ENCODE measurements at regions not wholly inside any gene's neighbourhood (a gene's known extent, or its start where the extent isn't known, plus 50 kb on each side); places are given as distances from the start of the nearest gene placed in this dataset.
"Not testable (repeated sequence)": the region's sequence is repeated elsewhere in the genome, so short reads cannot be mapped to it uniquely, and the experiment has no call there.

GRCh38 chr17:68107373-68107772 lies 71.8 kb downstream of the KPNA2 start:
- intact Hi-C loops (cut with DNase I; ENCODE audit: low total_unique reads), result no loop called here
- in situ Hi-C loops (cut with MboI; ENCODE audit: low pct_ligation_motif_present in 1 of 4, low pct_unique_long_range_greater_than_20kb in 1 of 4, low sequenced_read_pairs in 3 of 4), result no loop called here
- TF ChIP-seq POLR2AphosphoS5 (IDR thresholded peaks at IDR 0.05), result no peak
- no peak for TF ChIP-seq EP300 (IDR thresholded peaks at IDR 0.05; ENCODE audit: low read depth)
- no peak for TF ChIP-seq POLR2A (IDR thresholded peaks at IDR 0.05)
- TF ChIP-seq CTCF (IDR thresholded peaks at IDR 0.05), result no peak
- peaks cover 0 to 29% (median 10%) of the 10 kb centered on the region in 4 donors for H3K4me1 ChIP-seq
- H3K9me3 ChIP-seq, result peaks cover 3% of the 10 kb centered on the region in 2 donors
- no peak overlapping the region for H3K4me3 ChIP-seq
- no peaks in the 10 kb centered on the region for H3K36me3 ChIP-seq
- no peaks in the 10 kb centered on the region for H3K27me3 ChIP-seq
- 54 to 86% methylated on average over 4 of the region's 4 CpGs for WGBS, 2 donors (ENCODE audit: low coverage in 1 of 2)
- DNase-seq, result no peak
- no peak overlapping the region for H3K27ac ChIP-seq

- H3K36me3 ChIP-seq, result no peaks in the 10 kb centered on the region
- 77 to 96% methylated on average over 2 to 9 of the region's 9 CpGs for WGBS, 2 donors (ENCODE audit: low coverage in 1 of 2)
- DNase-seq, result no peak
- in situ Hi-C loops (cut with MboI; ENCODE audit: low pct_ligation_motif_present in 1 of 4, low pct_unique_long_range_greater_than_20kb in 1 of 4, low sequenced_read_pairs in 3 of 4) (no loop called here), intact Hi-C loops (cut with DNase I; ENCODE audit: low total_unique reads) (no loop called here)
- peaks cover 0 to 19% (median 1%) of the 10 kb centered on the region in 4 donors for H3K4me1 ChIP-seq
- no peak for TF ChIP-seq EP300 (IDR thresholded peaks at IDR 0.05; ENCODE audit: low read depth)
- TF ChIP-seq CTCF (IDR thresholded peaks at IDR 0.05), result no peak
- TF ChIP-seq POLR2A (IDR thresholded peaks at IDR 0.05), result no peak
- no peak for TF ChIP-seq POLR2AphosphoS5 (IDR thresholded peaks at IDR 0.05)
- peaks cover 3% of the 10 kb centered on the region in 2 donors for H3K9me3 ChIP-seq
- H3K27ac ChIP-seq, result no peak overlapping the region
- H3K27me3 ChIP-seq, result no peaks in the 10 kb centered on the region
- no peak overlapping the region for H3K4me3 ChIP-seq
Measured at GRCh38 chr17:68108313-68109000, 72.9 kb downstream of the KPNA2 start.

- in situ Hi-C loops (cut with MboI; ENCODE audit: low pct_ligation_motif_present in 1 of 4, low pct_unique_long_range_greater_than_20kb in 1 of 4, low sequenced_read_pairs in 3 of 4); H3K27ac ChIP-seq; DNase-seq; H3K36me3 ChIP-seq; H3K9me3 ChIP-seq; intact Hi-C loops (cut with DNase I; ENCODE audit: low total_unique reads); H3K27me3 ChIP-seq; H3K4me3 ChIP-seq: not testable (repeated sequence)
- WGBS, 2 donors (ENCODE audit: low coverage in 1 of 2), result 96 to 100% methylated on average over 1 to 4 of the region's 4 CpGs
- peaks cover 0 to 15% (median 0%) of the 10 kb centered on the region in 4 donors for H3K4me1 ChIP-seq
Measured at GRCh38 chr17:68109404-68109803, 73.9 kb downstream of the KPNA2 start.

DNA sequence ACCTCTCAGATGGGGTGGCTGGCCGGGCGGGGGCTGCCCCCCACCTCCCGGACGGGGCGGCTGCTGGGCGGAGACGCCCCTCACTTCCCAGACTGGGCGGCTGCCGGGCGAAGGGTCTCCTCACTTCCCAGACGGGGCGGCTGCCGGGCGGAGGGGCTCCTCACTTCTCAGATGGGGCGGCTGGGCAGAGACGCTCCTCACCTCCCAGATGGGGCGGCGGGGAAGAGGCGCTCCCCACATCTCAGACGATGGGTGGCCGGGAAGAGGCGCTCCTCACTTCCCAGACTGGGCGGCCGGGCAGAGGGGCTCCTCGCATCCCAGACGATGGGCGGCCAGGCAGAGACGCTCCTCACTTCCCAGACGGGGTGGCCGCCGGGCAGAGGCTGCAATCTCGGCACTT lies 80.7 kb downstream of the KPNA2 start:
- H3K27ac ChIP-seq; H3K9me3 ChIP-seq; H3K4me3 ChIP-seq; H3K27me3 ChIP-seq; DNase-seq; H3K4me1 ChIP-seq; in situ Hi-C loops (cut with MboI; ENCODE audit: low pct_ligation_motif_present in 1 of 4, low pct_unique_long_range_greater_than_20kb in 1 of 4, low sequenced_read_pairs in 3 of 4); intact Hi-C loops (cut with DNase I; ENCODE audit: low total_unique reads): not testable (repeated sequence)
- H3K36me3 ChIP-seq, result peaks cover 0 to 39% (median 7%) of the 10 kb centered on the region in 4 donors
- WGBS, 2 donors (ENCODE audit: low coverage in 1 of 2), result 97% methylated on average over 31 of the region's 32 CpGs; no CpG with 5 or more reads in 1 of the 2 donors

DNA sequence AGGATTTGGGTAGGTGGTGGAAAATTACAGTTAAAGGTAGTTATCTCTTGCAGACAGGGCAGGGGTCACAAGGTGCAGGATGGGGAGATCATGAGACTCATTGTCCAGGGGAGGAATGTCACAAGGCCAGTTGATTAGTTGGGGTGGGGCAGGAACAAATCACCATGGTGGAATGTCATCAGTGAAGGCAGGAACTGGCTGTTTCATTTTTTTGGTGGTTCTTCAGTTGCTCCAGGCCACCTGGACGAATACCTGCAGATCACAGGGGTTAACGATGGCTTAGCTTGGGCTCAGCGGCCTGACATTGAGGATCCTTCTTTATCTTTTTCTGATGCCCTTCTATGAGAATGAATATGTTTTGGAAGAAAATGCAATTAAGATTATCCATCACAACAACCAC lies 87.1 kb downstream of the KPNA2 start:
- intact Hi-C loops (cut with DNase I; ENCODE audit: low total_unique reads), result no loop called here

More for the DNA sequence above, 87.1 kb downstream of the KPNA2 start:
- Histone ChIP-seq H3K36me3 (peaks cover 0 to 25% (median 2%) of the 10 kb centered on the region in 4 donors), H3K27me3 (no peaks in the 10 kb centered on the region), H3K9me3 (no peaks in the 10 kb centered on the region), H3K4me3 (no peak overlapping the region), H3K4me1 (no peaks in the 10 kb centered on the region), H3K27ac (no peak overlapping the region)
- in situ Hi-C loops (cut with MboI; ENCODE audit: low pct_ligation_motif_present in 1 of 4, low pct_unique_long_range_greater_than_20kb in 1 of 4, low sequenced_read_pairs in 3 of 4), result no loop called here
- DNase-seq, result no peak
- TF ChIP-seq CTCF (IDR thresholded peaks at IDR 0.05) (no peak), EP300 (IDR thresholded peaks at IDR 0.05; ENCODE audit: low read depth) (no peak), POLR2A (IDR thresholded peaks at IDR 0.05) (no peak), POLR2AphosphoS5 (IDR thresholded peaks at IDR 0.05) (no peak)
- 96 to 100% methylated on average over 2 to 3 of the region's 3 CpGs for WGBS, 2 donors (ENCODE audit: low coverage in 1 of 2)
